NCI-H1417 (cell line): ENCODE measurements at regions not wholly inside any gene's neighbourhood (a gene's known extent, or its start where the extent isn't known, plus 50 kb on each side); places are given as distances from the start of the nearest gene placed in this dataset.
"Not testable (repeated sequence)": the region's sequence is repeated elsewhere in the genome, so short reads cannot be mapped to it uniquely, and the experiment has no call there.

ENCODE experiments used
- DNase-seq, 3 experiments: peaks; one replicate each; lab custom pipeline; 2025; lab: John Stamatoyannopoulos, UW

- DNase-seq, result no peak
Measured at GRCh38 chr9:25453875-25454274, 224.4 kb downstream of the TUSC1 start.

GRCh38 chr9:25449503-25449902, 228.7 kb downstream of the TUSC1 start:
- no peak for DNase-seq

GRCh38 chr9:25445721-25446120, 232.5 kb downstream of the TUSC1 start:
- DNase-seq, result not testable (repeated sequence)

GRCh38 chr9:25442526-25442925, 235.7 kb downstream of the TUSC1 start:
- DNase-seq, result no peak

GRCh38 chr9:25427898-25428297, 250.3 kb downstream of the TUSC1 start:
- no peak for DNase-seq

GRCh38 chr9:25427290-25427689, 251.0 kb downstream of the TUSC1 start:
- DNase-seq, result no peak

- DNase-seq, result no peak
Measured at GRCh38 chr9:25421560-25421959, 256.7 kb downstream of the TUSC1 start.

- DNase-seq, result no peak
Measured at GRCh38 chr9:25418974-25419373, 259.3 kb downstream of the TUSC1 start.

GRCh38 chr9:25415718-25416117, 262.5 kb downstream of the TUSC1 start:
- no peak for DNase-seq

- DNase-seq, result no peak
Measured at GRCh38 chr9:25412646-25413045, 265.6 kb downstream of the TUSC1 start.

- DNase-seq, result no peak
Measured at GRCh38 chr9:25397746-25398145, 280.5 kb downstream of the TUSC1 start.

GRCh38 chr9:25396828-25397227, 281.4 kb downstream of the TUSC1 start:
- no peak for DNase-seq

GRCh38 chr9:25381141-25381540, 297.1 kb downstream of the TUSC1 start:
- no peak for DNase-seq

GRCh38 chr9:25377039-25377438, 301.2 kb downstream of the TUSC1 start:
- DNase-seq, result no peak

- no peak for DNase-seq
Measured at GRCh38 chr9:25374281-25374680, 304.0 kb downstream of the TUSC1 start.

GRCh38 chr9:25366906-25367305, 311.3 kb downstream of the TUSC1 start:
- DNase-seq, result no peak

GRCh38 chr9:25353783-25354182, 324.5 kb downstream of the TUSC1 start:
- DNase-seq, result no peak

- peak in 1 of 3 experiments; percentile 4 for DNase-seq
Measured at GRCh38 chr9:25350011-25350410, 328.2 kb downstream of the TUSC1 start.

- no peak for DNase-seq
Measured at GRCh38 chr9:25322142-25322541, 356.1 kb downstream of the TUSC1 start.

GRCh38 chr9:25310961-25311360, 367.3 kb downstream of the TUSC1 start:
- DNase-seq, result no peak

GRCh38 chr9:25308549-25308948, 369.7 kb downstream of the TUSC1 start:
- no peak for DNase-seq

- DNase-seq, result no peak
Measured at GRCh38 chr9:25302601-25303000, 375.6 kb downstream of the TUSC1 start.

GRCh38 chr9:25288195-25288594, 390.0 kb downstream of the TUSC1 start:
- DNase-seq, result not testable (repeated sequence)

- DNase-seq, result no peak
Measured at GRCh38 chr9:25284365-25284764, 393.9 kb downstream of the TUSC1 start.

- DNase-seq, result no peak
Measured at GRCh38 chr9:25282946-25283345, 395.3 kb downstream of the TUSC1 start.
